NCI-H2196 treated with DMSO at 0.1 percent for 48 hours (cell line): ENCODE measurements at regions not wholly inside any gene's neighbourhood (a gene's known extent, or its start where the extent isn't known, plus 50 kb on each side); places are given as distances from the start of the nearest gene placed in this dataset.

Experiments
- DNase-seq: peaks from one replicate; lab custom pipeline; 2025; ENCODE audit not compliant: unreplicated experiment; lab: John Stamatoyannopoulos, UW

- no peak for DNase-seq
Measured at GRCh38 chr2:15792331-15792730, 148.0 kb upstream of the MYCN start.

GRCh38 chr2:15793078-15793913, 147.1 kb upstream of the MYCN start:
- no peak for DNase-seq

- no peak for DNase-seq
Measured at GRCh38 chr2:15793978-15794377, 146.4 kb upstream of the MYCN start.

- no peak for DNase-seq
Measured at GRCh38 chr2:15794608-15795134, 145.7 kb upstream of the MYCN start.

- no peak for DNase-seq
Measured at GRCh38 chr2:15795426-15795825, 144.9 kb upstream of the MYCN start.

- DNase-seq = no peak
Measured at GRCh38 chr2:15796167-15796942, 144.0 kb upstream of the MYCN start.

- DNase-seq = no peak
Measured at GRCh38 chr2:15797231-15797938, 143.0 kb upstream of the MYCN start.

- no peak for DNase-seq
Measured at GRCh38 chr2:15797939-15798281, 142.4 kb upstream of the MYCN start.

- no peak for DNase-seq
Measured at GRCh38 chr2:15798701-15799431, 141.5 kb upstream of the MYCN start.

- DNase-seq = no peak
Measured at GRCh38 chr2:15799432-15799827, 140.9 kb upstream of the MYCN start.

GRCh38 chr2:15800495-15801329, 139.6 kb upstream of the MYCN start:
- DNase-seq = no peak

GRCh38 chr2:15801439-15801838, 138.9 kb upstream of the MYCN start:
- no peak for DNase-seq

- DNase-seq = no peak
Measured at GRCh38 chr2:15801904-15802303, 138.4 kb upstream of the MYCN start.

GRCh38 chr2:15802657-15803542, 137.4 kb upstream of the MYCN start:
- no peak for DNase-seq

GRCh38 chr2:15803543-15804245, 136.7 kb upstream of the MYCN start:
- DNase-seq = no peak

GRCh38 chr2:15804246-15804619, 136.1 kb upstream of the MYCN start:
- no peak for DNase-seq

GRCh38 chr2:15804691-15805090, 135.7 kb upstream of the MYCN start:
- no peak for DNase-seq

- DNase-seq = no peak
Measured at GRCh38 chr2:15805206-15805605, 135.1 kb upstream of the MYCN start.
